ENCODE measurements at regions not wholly inside any gene's neighbourhood (a gene's known extent, or its start where the extent isn't known, plus 50 kb on each side); places are given as distances from the start of the nearest gene placed in this dataset.

DNA sequence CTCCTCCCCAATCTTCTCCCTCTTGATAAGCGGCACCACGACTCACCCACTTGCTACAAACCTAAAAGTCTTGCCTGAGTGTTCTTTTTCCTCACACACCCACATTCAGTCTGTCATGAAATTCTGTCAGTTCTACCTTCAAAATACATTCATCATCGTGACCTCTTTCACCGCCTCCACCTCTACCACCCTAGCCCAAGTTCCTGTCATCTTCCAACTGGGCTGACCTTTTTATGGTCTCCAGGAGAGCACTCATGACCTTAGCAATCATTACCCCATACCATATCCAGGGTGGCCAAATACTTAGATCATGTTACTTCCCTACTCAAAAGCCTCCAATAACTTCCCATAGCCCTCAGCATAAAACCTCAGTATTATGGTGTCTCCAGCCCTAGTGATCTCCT lies 110.4 kb upstream of the TSC22D1 start:
- ATAC-seq: no peak
- RAD21 ChIA-PET (ENCODE audit: low non-redundant PET in 1 of 2, low total read pairs in 2 of 2, uncharacterized antibody in 2 of 2, unreplicated experiment in 2 of 2): no interaction called here

DNA sequence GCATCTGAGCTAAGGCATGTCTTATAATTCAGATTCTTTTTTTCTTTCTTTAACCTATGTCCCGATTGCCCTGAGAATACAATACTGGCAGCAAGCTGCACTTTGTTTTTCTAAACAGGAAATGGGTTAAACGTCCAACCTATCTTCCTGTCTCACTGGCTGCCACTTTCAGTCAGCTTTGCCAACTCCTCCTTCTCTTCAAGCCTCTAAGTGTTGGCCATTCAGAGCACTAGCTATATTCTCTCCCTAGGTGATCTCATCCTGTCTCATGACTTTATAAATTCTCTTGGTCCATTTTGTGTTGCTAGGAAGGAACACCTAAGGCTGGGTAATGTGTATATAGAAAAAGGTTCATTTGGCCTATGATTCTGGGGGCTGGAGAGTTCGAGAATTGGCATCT lies 109.5 kb upstream of the TSC22D1 start:
- Histone ChIP-seq H3K27ac (ENCODE audit: low read depth, low read length) (no peak overlapping the region), H3K27me3 (ENCODE audit: insufficient read depth, low read length) (no peaks in the 10 kb centered on the region), H3K79me2 (ENCODE audit: insufficient read depth, low read length) (no peaks in the 10 kb centered on the region), H4K20me1 (ENCODE audit: insufficient read depth) (no peaks in the 10 kb centered on the region), H3K36me3 (ENCODE audit: control insufficient read depth in 1 of 2, insufficient read depth in 2 of 2, low read length in 2 of 2) (no peaks in the 10 kb centered on the region), H3K9me2 (ENCODE audit: insufficient read depth) (no peaks in the 10 kb centered on the region), H3K4me1 (ENCODE audit: control insufficient read depth in 1 of 2, insufficient read depth in 2 of 2, low read length in 2 of 2) (no peaks in the 10 kb centered on the region; a peak in 1 of 4 replicates), H3K9ac (ENCODE audit: low read length) (no peak overlapping the region), H3K4me2 (ENCODE audit: low read length) (no peak overlapping the region), H3K9me3 (ENCODE audit: control insufficient read depth in 1 of 2, insufficient read depth in 1 of 2, low read depth in 1 of 2, low read length in 2 of 2) (no peaks in the 10 kb centered on the region), H2AFZ (ENCODE audit: low read depth, low read length, poor library complexity, severe bottlenecking) (no peak overlapping the region), H3K4me3 (replicated peaks in 1 of 2; ENCODE audit: low read depth in 1 of 2, low read length in 2 of 2) (no peak overlapping the region)
- CTCF ChIA-PET: no interaction called here
- TF ChIP-seq, protein P1, sequence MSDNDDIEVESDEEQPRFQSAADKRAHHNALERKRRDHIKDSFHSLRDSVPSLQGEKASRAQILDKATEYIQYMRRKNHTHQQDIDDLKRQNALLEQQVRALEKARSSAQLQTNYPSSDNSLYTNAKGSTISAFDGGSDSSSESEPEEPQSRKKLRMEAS (IDR thresholded peaks at IDR 0.05): no peak
- TF ChIP-seq JUND (IDR thresholded peaks at IDR 0.05) (no peak), POLR2AphosphoS5 (IDR thresholded peaks at IDR 0.05; ENCODE audit: low read depth, low read length) (no peak), EGR1 (IDR thresholded peaks at IDR 0.05; ENCODE audit: low read depth) (no peak), FOSL1 (IDR thresholded peaks at IDR 0.05; ENCODE audit: low read depth) (no peak), SP1 (IDR thresholded peaks at IDR 0.05; ENCODE audit: low read depth) (no peak), ZNF274 (IDR thresholded peaks at IDR 0.05; ENCODE audit: low read depth, low read length) (no peak), SRF (IDR thresholded peaks at IDR 0.05; ENCODE audit: low read depth) (no peak), TCF7L2 (IDR thresholded peaks at IDR 0.05; ENCODE audit: borderline replicate concordance, extremely low read depth, insufficient read depth, insufficient read length) (no peak), CBX3 (IDR thresholded peaks at IDR 0.05; ENCODE audit: low read depth) (no peak), RAD21 (IDR thresholded peaks at IDR 0.05; ENCODE audit: low read depth) (no peak), ELF1 (IDR thresholded peaks at IDR 0.05; ENCODE audit: borderline replicate concordance, low read depth) (no peak)
- TF ChIP-seq, protein P2, sequence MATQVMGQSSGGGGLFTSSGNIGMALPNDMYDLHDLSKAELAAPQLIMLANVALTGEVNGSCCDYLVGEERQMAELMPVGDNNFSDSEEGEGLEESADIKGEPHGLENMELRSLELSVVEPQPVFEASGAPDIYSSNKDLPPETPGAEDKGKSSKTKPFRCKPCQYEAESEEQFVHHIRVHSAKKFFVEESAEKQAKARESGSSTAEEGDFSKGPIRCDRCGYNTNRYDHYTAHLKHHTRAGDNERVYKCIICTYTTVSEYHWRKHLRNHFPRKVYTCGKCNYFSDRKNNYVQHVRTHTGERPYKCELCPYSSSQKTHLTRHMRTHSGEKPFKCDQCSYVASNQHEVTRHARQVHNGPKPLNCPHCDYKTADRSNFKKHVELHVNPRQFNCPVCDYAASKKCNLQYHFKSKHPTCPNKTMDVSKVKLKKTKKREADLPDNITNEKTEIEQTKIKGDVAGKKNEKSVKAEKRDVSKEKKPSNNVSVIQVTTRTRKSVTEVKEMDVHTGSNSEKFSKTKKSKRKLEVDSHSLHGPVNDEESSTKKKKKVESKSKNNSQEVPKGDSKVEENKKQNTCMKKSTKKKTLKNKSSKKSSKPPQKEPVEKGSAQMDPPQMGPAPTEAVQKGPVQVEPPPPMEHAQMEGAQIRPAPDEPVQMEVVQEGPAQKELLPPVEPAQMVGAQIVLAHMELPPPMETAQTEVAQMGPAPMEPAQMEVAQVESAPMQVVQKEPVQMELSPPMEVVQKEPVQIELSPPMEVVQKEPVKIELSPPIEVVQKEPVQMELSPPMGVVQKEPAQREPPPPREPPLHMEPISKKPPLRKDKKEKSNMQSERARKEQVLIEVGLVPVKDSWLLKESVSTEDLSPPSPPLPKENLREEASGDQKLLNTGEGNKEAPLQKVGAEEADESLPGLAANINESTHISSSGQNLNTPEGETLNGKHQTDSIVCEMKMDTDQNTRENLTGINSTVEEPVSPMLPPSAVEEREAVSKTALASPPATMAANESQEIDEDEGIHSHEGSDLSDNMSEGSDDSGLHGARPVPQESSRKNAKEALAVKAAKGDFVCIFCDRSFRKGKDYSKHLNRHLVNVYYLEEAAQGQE (IDR thresholded peaks at IDR 0.05; ENCODE audit: low read depth): no peak
- TF ChIP-seq, protein P3, sequence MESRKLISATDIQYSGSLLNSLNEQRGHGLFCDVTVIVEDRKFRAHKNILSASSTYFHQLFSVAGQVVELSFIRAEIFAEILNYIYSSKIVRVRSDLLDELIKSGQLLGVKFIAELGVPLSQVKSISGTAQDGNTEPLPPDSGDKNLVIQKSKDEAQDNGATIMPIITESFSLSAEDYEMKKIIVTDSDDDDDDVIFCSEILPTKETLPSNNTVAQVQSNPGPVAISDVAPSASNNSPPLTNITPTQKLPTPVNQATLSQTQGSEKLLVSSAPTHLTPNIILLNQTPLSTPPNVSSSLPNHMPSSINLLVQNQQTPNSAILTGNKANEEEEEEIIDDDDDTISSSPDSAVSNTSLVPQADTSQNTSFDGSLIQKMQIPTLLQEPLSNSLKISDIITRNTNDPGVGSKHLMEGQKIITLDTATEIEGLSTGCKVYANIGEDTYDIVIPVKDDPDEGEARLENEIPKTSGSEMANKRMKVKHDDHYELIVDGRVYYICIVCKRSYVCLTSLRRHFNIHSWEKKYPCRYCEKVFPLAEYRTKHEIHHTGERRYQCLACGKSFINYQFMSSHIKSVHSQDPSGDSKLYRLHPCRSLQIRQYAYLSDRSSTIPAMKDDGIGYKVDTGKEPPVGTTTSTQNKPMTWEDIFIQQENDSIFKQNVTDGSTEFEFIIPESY (IDR thresholded peaks at IDR 0.05; ENCODE audit: extremely low read depth, insufficient replicate concordance, low read length): no peak
- no TSS peak for BruUV-seq (replicated peaks)
- RAD21 ChIA-PET (ENCODE audit: low non-redundant PET in 1 of 2, low total read pairs in 2 of 2, uncharacterized antibody in 2 of 2, unreplicated experiment in 2 of 2): no interaction called here
- intact Hi-C loops (cut with micrococcal nuclease): no loop called here
- DNase-seq (ENCODE audit: low read depth, low spot score) (no peak), ATAC-seq (no peak)
- POLR2A ChIA-PET: no interaction called here

More for the DNA sequence above, 110.4 kb upstream of the TSC22D1 start:
- DNase-seq (ENCODE audit: low read depth, low spot score): no peak
- intact Hi-C loops (cut with micrococcal nuclease): no loop called here
- no peaks in the 10 kb centered on the region for H3K36me3 ChIP-seq (ENCODE audit: control insufficient read depth in 1 of 2, insufficient read depth in 2 of 2, low read length in 2 of 2)
- H2AFZ ChIP-seq (ENCODE audit: low read depth, low read length, poor library complexity, severe bottlenecking): no peak overlapping the region
- no peak overlapping the region for H3K27ac ChIP-seq (ENCODE audit: low read depth, low read length)
- no peaks in the 10 kb centered on the region; a peak in 1 of 4 replicates for H3K4me1 ChIP-seq (ENCODE audit: control insufficient read depth in 1 of 2, insufficient read depth in 2 of 2, low read length in 2 of 2)
- H3K4me3 ChIP-seq (replicated peaks in 1 of 2; ENCODE audit: low read depth in 1 of 2, low read length in 2 of 2): no peak overlapping the region
- no peak overlapping the region for H3K9ac ChIP-seq (ENCODE audit: low read length)
- H3K9me3 ChIP-seq (ENCODE audit: control insufficient read depth in 1 of 2, insufficient read depth in 1 of 2, low read depth in 1 of 2, low read length in 2 of 2): no peaks in the 10 kb centered on the region
- TF ChIP-seq YY1 (IDR thresholded peaks at IDR 0.05; ENCODE audit: extremely low read depth, insufficient replicate concordance, low read depth, low read length) (no peak), EZH2 (IDR thresholded peaks at IDR 0.05) (no peak), RAD21 (IDR thresholded peaks at IDR 0.05; ENCODE audit: low read depth) (no peak)
- TF ChIP-seq, protein P4, sequence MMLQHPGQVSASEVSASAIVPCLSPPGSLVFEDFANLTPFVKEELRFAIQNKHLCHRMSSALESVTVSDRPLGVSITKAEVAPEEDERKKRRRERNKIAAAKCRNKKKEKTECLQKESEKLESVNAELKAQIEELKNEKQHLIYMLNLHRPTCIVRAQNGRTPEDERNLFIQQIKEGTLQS (IDR thresholded peaks at IDR 0.05): no peak
- no peak overlapping the region for H3K4me2 ChIP-seq (ENCODE audit: low read length)
- H3K27me3 ChIP-seq (ENCODE audit: insufficient read depth, low read length): no peaks in the 10 kb centered on the region
- H3K9me2 ChIP-seq (ENCODE audit: insufficient read depth): no peaks in the 10 kb centered on the region
- POLR2A ChIA-PET: no interaction called here
- no TSS peak for BruUV-seq (replicated peaks)
- no peaks in the 10 kb centered on the region for H3K79me2 ChIP-seq (ENCODE audit: insufficient read depth, low read length)
- H4K20me1 ChIP-seq (ENCODE audit: insufficient read depth): no peaks in the 10 kb centered on the region
- CTCF ChIA-PET: no interaction called here

All from HCT116 (cell line).